Nephron (organoid): ENCODE measurements at regions not wholly inside any gene's neighbourhood (a gene's known extent, or its start where the extent isn't known, plus 50 kb on each side); places are given as distances from the start of the nearest gene placed in this dataset.

Experiments
- H3K27ac Mint-ChIP-seq, 3 experiments: 2 replicates each; pipeline ENCODE4 v1.8.0; 2020; ENCODE audit warnings: mixed read lengths in 3 of 3, mild to moderate bottlenecking in 2 of 3, moderate library complexity in 1 of 3
- H3K27me3 Mint-ChIP-seq: 2 replicates; pipeline ENCODE4 v1.8.0; 2021; ENCODE audit warnings: low read depth, mild to moderate bottlenecking, moderate library complexity, mixed read lengths
- H3K36me3 Mint-ChIP-seq: 2 replicates; pipeline ENCODE4 v1.8.0; 2020; ENCODE audit warnings: low read depth, mixed read lengths
- H3K4me1 Mint-ChIP-seq: 2 replicates; pipeline ENCODE4 v1.8.0; 2020; ENCODE audit warnings: mixed read lengths
- H3K4me3 Mint-ChIP-seq, 3 experiments: 2 replicates each; pipeline ENCODE4 v1.8.0; 2020; ENCODE audit warnings: mild to moderate bottlenecking in 3 of 3, mixed read lengths in 3 of 3, moderate library complexity in 2 of 3
- H3K9me3 Mint-ChIP-seq: 2 replicates; pipeline ENCODE4 v1.8.0; 2020; ENCODE audit warnings: mixed read lengths
- CTCF ChIP-seq, 3 experiments: fragments of 200-600 bp; sonication (generic); IDR thresholded peaks; one replicate each; pipeline ENCODE4 v1.5.0; 2021; ENCODE audit warnings: antibody characterized with exemption in 3 of 3; ENCODE audit not compliant: unreplicated experiment in 3 of 3

GRCh38 chr1:4530166-4530785 lies 124.1 kb upstream of the AJAP1 start:
- Mint-ChIP-seq H3K4me3 (no peak overlapping the region), H3K27ac (no peak overlapping the region), H3K4me1 (no peaks in the 10 kb centered on the region), H3K36me3 (no peaks in the 10 kb centered on the region), H3K9me3 (no peaks in the 10 kb centered on the region), H3K27me3 (peaks cover 24% of the 10 kb centered on the region)
- TF ChIP-seq CTCF (IDR thresholded peaks at IDR 0.05; ENCODE audit: unreplicated experiment in 3 of 3): no peak

- Mint-ChIP-seq H3K36me3 (no peaks in the 10 kb centered on the region), H3K4me3 (no peak overlapping the region), H3K27ac (no peak overlapping the region), H3K27me3 (peaks cover 18% of the 10 kb centered on the region), H3K9me3 (peaks cover 3% of the 10 kb centered on the region), H3K4me1 (no peaks in the 10 kb centered on the region)
- TF ChIP-seq CTCF (IDR thresholded peaks at IDR 0.05; ENCODE audit: unreplicated experiment in 3 of 3): no peak
Observed at GRCh38 chr1:4531842-4532241, 122.6 kb upstream of the AJAP1 start.

- Mint-ChIP-seq H3K4me3 (no peak overlapping the region), H3K27me3 (peaks cover 18% of the 10 kb centered on the region), H3K36me3 (no peaks in the 10 kb centered on the region), H3K9me3 (peaks cover 3% of the 10 kb centered on the region), H3K27ac (no peak overlapping the region), H3K4me1 (no peaks in the 10 kb centered on the region)
- no peak for TF ChIP-seq CTCF (IDR thresholded peaks at IDR 0.05; ENCODE audit: unreplicated experiment in 3 of 3)
Observed at GRCh38 chr1:4532656-4533055, 121.8 kb upstream of the AJAP1 start.

- no peak for TF ChIP-seq CTCF (IDR thresholded peaks at IDR 0.05; ENCODE audit: unreplicated experiment in 3 of 3)
- Mint-ChIP-seq H3K27me3 (peaks cover 32% of the 10 kb centered on the region), H3K9me3 (peaks cover 2% of the 10 kb centered on the region), H3K4me1 (no peaks in the 10 kb centered on the region), H3K4me3 (no peak overlapping the region), H3K36me3 (no peaks in the 10 kb centered on the region), H3K27ac (no peak overlapping the region)
Observed at GRCh38 chr1:4546911-4547310, 107.5 kb upstream of the AJAP1 start.

GRCh38 chr1:4549930-4550329 lies 104.5 kb upstream of the AJAP1 start:
- no peak overlapping the region for H3K4me3 Mint-ChIP-seq
- H3K27me3 Mint-ChIP-seq: peaks cover 36% of the 10 kb centered on the region
- H3K4me1 Mint-ChIP-seq: no peaks in the 10 kb centered on the region
- no peak for TF ChIP-seq CTCF (IDR thresholded peaks at IDR 0.05; ENCODE audit: unreplicated experiment in 3 of 3)
- no peaks in the 10 kb centered on the region for H3K36me3 Mint-ChIP-seq
- peaks cover under 1% of the 10 kb centered on the region for H3K9me3 Mint-ChIP-seq
- H3K27ac Mint-ChIP-seq: no peak overlapping the region

GRCh38 chr1:4550941-4551340 lies 103.5 kb upstream of the AJAP1 start:
- Mint-ChIP-seq H3K27me3 (peaks cover 35% of the 10 kb centered on the region), H3K27ac (no peak overlapping the region), H3K36me3 (no peaks in the 10 kb centered on the region), H3K4me1 (no peaks in the 10 kb centered on the region), H3K4me3 (no peak overlapping the region), H3K9me3 (peaks cover 3% of the 10 kb centered on the region)
- no peak for TF ChIP-seq CTCF (IDR thresholded peaks at IDR 0.05; ENCODE audit: unreplicated experiment in 3 of 3)
